ENCODE measurements at regions not wholly inside any gene's neighbourhood (a gene's known extent, or its start where the extent isn't known, plus 50 kb on each side); places are given as distances from the start of the nearest gene placed in this dataset.
A peak's percentile ranks its signal among the peaks of the same experiment; 100 is the strongest.

GRCh38 chr10:8269976-8270375 is 215.5 kb downstream of the GATA3 start:
- H3K9me3 ChIP-seq (ENCODE audit: low read depth), result no peaks in the 10 kb centered on the region
- no peak for DNase-seq (ENCODE audit: low read depth in 1 of 2, low spot score in 1 of 2)

GRCh38 chr10:8272794-8273425 is 218.4 kb downstream of the GATA3 start:
- no peak overlapping the region for H3K27ac ChIP-seq
- peaks cover 5% of the 10 kb centered on the region for H3K27me3 ChIP-seq

More at GRCh38 chr10:8269976-8270375, 215.5 kb downstream of the GATA3 start:
- H3K4me1 ChIP-seq (ENCODE audit: low read depth), result no peaks in the 10 kb centered on the region
- no peak overlapping the region for H3K27ac ChIP-seq
- no peaks in the 10 kb centered on the region for H3K36me3 ChIP-seq
- peaks cover 14% of the 10 kb centered on the region for H3K27me3 ChIP-seq
- no peak for TF ChIP-seq CTCF (IDR thresholded peaks at IDR 0.05; ENCODE audit: low read depth, low read length)
- H3K4me3 ChIP-seq, result no peak overlapping the region

GRCh38 chr10:8273749-8274148 is 219.3 kb downstream of the GATA3 start:
- Histone ChIP-seq H3K36me3 (no peaks in the 10 kb centered on the region), H3K4me1 (ENCODE audit: low read depth) (no peaks in the 10 kb centered on the region), H3K9me3 (ENCODE audit: low read depth) (no peaks in the 10 kb centered on the region), H3K27ac (no peak overlapping the region), H3K27me3 (peaks cover 6% of the 10 kb centered on the region), H3K4me3 (no peak overlapping the region)
- no peak for TF ChIP-seq CTCF (IDR thresholded peaks at IDR 0.05; ENCODE audit: low read depth, low read length)
- peak in 1 of 2 donors; percentile 53 for DNase-seq (ENCODE audit: low read depth in 1 of 2, low spot score in 1 of 2)

More at GRCh38 chr10:8272794-8273425, 218.4 kb downstream of the GATA3 start:
- no peaks in the 10 kb centered on the region for H3K9me3 ChIP-seq (ENCODE audit: low read depth)
- no peaks in the 10 kb centered on the region for H3K4me1 ChIP-seq (ENCODE audit: low read depth)
- no peak overlapping the region for H3K4me3 ChIP-seq
- no peak for TF ChIP-seq CTCF (IDR thresholded peaks at IDR 0.05; ENCODE audit: low read depth, low read length)
- H3K36me3 ChIP-seq, result no peaks in the 10 kb centered on the region
- peak in 1 of 2 donors; percentile 9 for DNase-seq (ENCODE audit: low read depth in 1 of 2, low spot score in 1 of 2)

- TF ChIP-seq CTCF (IDR thresholded peaks at IDR 0.05; ENCODE audit: low read depth, low read length), result no peak
- H3K4me3 ChIP-seq, result no peak overlapping the region
- peaks cover 6% of the 10 kb centered on the region for H3K27me3 ChIP-seq
- H3K36me3 ChIP-seq, result no peaks in the 10 kb centered on the region
- DNase-seq (ENCODE audit: low read depth in 1 of 2, low spot score in 1 of 2), result peak in 1 of 2 donors; percentile 51
- H3K27ac ChIP-seq, result no peak overlapping the region
- H3K9me3 ChIP-seq (ENCODE audit: low read depth), result no peaks in the 10 kb centered on the region
- no peaks in the 10 kb centered on the region for H3K4me1 ChIP-seq (ENCODE audit: low read depth)
Measured at GRCh38 chr10:8275911-8276310, 221.4 kb downstream of the GATA3 start.

- DNase-seq (ENCODE audit: low read depth in 1 of 2, low spot score in 1 of 2), result no peak
- Histone ChIP-seq H3K27ac (no peak overlapping the region), H3K4me1 (ENCODE audit: low read depth) (no peaks in the 10 kb centered on the region), H3K36me3 (no peaks in the 10 kb centered on the region), H3K9me3 (ENCODE audit: low read depth) (no peaks in the 10 kb centered on the region), H3K27me3 (peaks cover 16% of the 10 kb centered on the region), H3K4me3 (no peak overlapping the region)
- no peak for TF ChIP-seq CTCF (IDR thresholded peaks at IDR 0.05; ENCODE audit: low read depth, low read length)
Measured at GRCh38 chr10:8278099-8278498, 223.6 kb downstream of the GATA3 start.
